ENCODE measurements at regions not wholly inside any gene's neighbourhood (a gene's known extent, or its start where the extent isn't known, plus 50 kb on each side); places are given as distances from the start of the nearest gene placed in this dataset.

- Mint-ChIP-seq H3K9me3 (ENCODE audit: low read depth) (peaks cover 2% of the 10 kb centered on the region), H3K27ac (no peak overlapping the region), H3K27me3 (peaks cover 53% of the 10 kb centered on the region), H3K4me1 (ENCODE audit: low read depth) (peaks cover 10% of the 10 kb centered on the region), H3K36me3 (ENCODE audit: insufficient read depth) (no peaks in the 10 kb centered on the region), H3K4me3 (ENCODE audit: low read depth) (no peak overlapping the region)
- TF ChIP-seq, protein P1, sequence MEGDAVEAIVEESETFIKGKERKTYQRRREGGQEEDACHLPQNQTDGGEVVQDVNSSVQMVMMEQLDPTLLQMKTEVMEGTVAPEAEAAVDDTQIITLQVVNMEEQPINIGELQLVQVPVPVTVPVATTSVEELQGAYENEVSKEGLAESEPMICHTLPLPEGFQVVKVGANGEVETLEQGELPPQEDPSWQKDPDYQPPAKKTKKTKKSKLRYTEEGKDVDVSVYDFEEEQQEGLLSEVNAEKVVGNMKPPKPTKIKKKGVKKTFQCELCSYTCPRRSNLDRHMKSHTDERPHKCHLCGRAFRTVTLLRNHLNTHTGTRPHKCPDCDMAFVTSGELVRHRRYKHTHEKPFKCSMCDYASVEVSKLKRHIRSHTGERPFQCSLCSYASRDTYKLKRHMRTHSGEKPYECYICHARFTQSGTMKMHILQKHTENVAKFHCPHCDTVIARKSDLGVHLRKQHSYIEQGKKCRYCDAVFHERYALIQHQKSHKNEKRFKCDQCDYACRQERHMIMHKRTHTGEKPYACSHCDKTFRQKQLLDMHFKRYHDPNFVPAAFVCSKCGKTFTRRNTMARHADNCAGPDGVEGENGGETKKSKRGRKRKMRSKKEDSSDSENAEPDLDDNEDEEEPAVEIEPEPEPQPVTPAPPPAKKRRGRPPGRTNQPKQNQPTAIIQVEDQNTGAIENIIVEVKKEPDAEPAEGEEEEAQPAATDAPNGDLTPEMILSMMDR (IDR thresholded peaks at IDR 0.05; ENCODE audit: unreplicated experiment), result no peak
- no peak for DNase-seq (ENCODE audit: low spot score, unreplicated experiment)
These were observed 243.4 kb downstream of the MIAT start for GRCh38 chr22:26900787-26901186.

DNA sequence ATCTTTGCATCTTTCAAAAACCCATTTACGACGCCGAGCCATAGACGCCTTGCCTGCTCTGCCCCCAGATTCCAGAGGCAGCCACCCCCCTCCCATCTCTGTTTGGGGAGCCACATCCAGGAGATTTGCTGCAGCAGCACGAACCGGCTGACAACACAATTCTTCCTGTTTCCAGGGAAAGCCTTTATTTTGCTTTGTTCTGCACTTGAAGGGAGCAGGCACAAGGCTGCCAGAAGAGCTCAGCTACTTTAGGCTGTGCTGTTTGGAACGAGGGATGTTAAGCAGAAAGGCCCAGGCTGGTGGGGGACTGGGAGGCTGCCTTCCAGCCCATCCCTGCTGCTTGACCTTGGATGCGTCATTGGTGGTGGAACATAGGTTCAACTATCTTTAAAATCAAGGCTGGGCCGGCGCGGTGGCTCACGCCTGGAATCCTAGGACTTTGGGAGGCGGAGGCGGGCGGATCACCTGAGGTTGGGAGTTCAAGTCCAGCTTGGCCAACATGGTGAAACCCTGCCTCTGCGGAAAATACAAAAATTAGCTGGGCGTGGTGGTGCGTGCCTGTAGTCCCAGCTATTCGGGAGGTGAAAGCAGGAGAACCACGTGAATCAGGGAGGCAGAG, 243.9 kb downstream of the MIAT start:
- peaks cover 57% of the 10 kb centered on the region for H3K27me3 Mint-ChIP-seq
- H3K4me3 Mint-ChIP-seq (ENCODE audit: low read depth), result no peak overlapping the region

DNA sequence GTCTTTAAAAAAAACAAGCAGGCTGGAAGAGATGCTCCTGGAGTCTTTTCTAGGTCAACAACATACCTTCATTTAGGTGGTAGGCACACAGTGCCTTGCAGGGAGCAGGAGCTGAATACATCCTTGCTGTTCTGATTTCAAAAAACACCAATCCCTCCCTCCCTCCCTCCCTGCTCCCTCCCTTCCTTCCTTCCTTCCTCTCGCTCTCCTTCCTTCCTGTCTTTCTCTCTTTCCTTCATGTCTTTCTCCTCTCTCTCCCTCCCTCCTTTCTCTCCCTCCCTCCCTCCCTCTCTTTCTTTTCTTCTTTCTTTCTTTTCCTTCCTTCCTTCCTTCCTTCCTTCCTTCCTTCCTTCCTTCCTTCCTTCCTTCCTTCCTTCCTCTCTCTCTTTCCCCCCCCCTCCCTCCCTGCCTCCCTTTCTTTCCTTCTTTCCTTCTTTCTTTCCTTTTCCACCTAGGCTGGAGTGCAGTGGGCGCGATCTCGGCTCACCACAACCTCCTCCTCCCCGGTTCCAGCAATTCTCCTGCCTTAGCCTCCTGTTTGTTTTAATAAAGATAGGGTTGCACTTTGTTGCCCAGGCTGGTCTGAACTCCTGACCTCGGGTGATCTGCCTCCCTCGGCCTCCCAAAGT, 245.1 kb downstream of the MIAT start:
- H3K4me3 Mint-ChIP-seq (ENCODE audit: low read depth), result peak overlapping the region; percentile 48
- peaks cover 10% of the 10 kb centered on the region for H3K4me1 Mint-ChIP-seq (ENCODE audit: low read depth)
- peaks cover 66% of the 10 kb centered on the region for H3K27me3 Mint-ChIP-seq
- TF ChIP-seq, protein P1 (IDR thresholded peaks at IDR 0.05; ENCODE audit: unreplicated experiment), result no peak
- DNase-seq (ENCODE audit: low spot score, unreplicated experiment), result no peak
- peaks cover 2% of the 10 kb centered on the region for H3K9me3 Mint-ChIP-seq (ENCODE audit: low read depth)
- H3K36me3 Mint-ChIP-seq (ENCODE audit: insufficient read depth), result no peaks in the 10 kb centered on the region
- no peak overlapping the region for H3K27ac Mint-ChIP-seq

More for the DNA sequence above, 243.9 kb downstream of the MIAT start:
- no peaks in the 10 kb centered on the region for H3K36me3 Mint-ChIP-seq (ENCODE audit: insufficient read depth)
- no peak for DNase-seq (ENCODE audit: low spot score, unreplicated experiment)
- peaks cover 10% of the 10 kb centered on the region for H3K4me1 Mint-ChIP-seq (ENCODE audit: low read depth)
- H3K27ac Mint-ChIP-seq, result no peak overlapping the region
- TF ChIP-seq, protein P1 (IDR thresholded peaks at IDR 0.05; ENCODE audit: unreplicated experiment), result no peak
- peaks cover 2% of the 10 kb centered on the region for H3K9me3 Mint-ChIP-seq (ENCODE audit: low read depth)

GRCh38 chr22:26903030-26903856, 245.9 kb downstream of the MIAT start:
- DNase-seq (ENCODE audit: low spot score, unreplicated experiment), result no peak
- peaks cover 65% of the 10 kb centered on the region for H3K27me3 Mint-ChIP-seq
- no peak overlapping the region for H3K27ac Mint-ChIP-seq
- peaks cover 10% of the 10 kb centered on the region for H3K4me1 Mint-ChIP-seq (ENCODE audit: low read depth)
- no peaks in the 10 kb centered on the region for H3K36me3 Mint-ChIP-seq (ENCODE audit: insufficient read depth)
- peaks cover under 1% of the 10 kb centered on the region for H3K9me3 Mint-ChIP-seq (ENCODE audit: low read depth)
- TF ChIP-seq, protein P1 (IDR thresholded peaks at IDR 0.05; ENCODE audit: unreplicated experiment), result no peak
- peak overlapping the region; percentile 58 for H3K4me3 Mint-ChIP-seq (ENCODE audit: low read depth)

GRCh38 chr22:26904483-26904882, 247.1 kb downstream of the MIAT start:
- DNase-seq (ENCODE audit: low spot score, unreplicated experiment), result no peak
- no peak overlapping the region for H3K27ac Mint-ChIP-seq
- H3K9me3 Mint-ChIP-seq (ENCODE audit: low read depth), result no peaks in the 10 kb centered on the region
- H3K4me3 Mint-ChIP-seq (ENCODE audit: low read depth), result no peak overlapping the region
- no peaks in the 10 kb centered on the region for H3K36me3 Mint-ChIP-seq (ENCODE audit: insufficient read depth)
- TF ChIP-seq, protein P1 (IDR thresholded peaks at IDR 0.05; ENCODE audit: unreplicated experiment), result no peak
- H3K4me1 Mint-ChIP-seq (ENCODE audit: low read depth), result peaks cover 10% of the 10 kb centered on the region
- H3K27me3 Mint-ChIP-seq, result peaks cover 66% of the 10 kb centered on the region

Data from progenitor cell of endocrine pancreas (in vitro differentiated cells).